H1 (cell line): ENCODE measurements at regions not wholly inside any gene's neighbourhood (a gene's known extent, or its start where the extent isn't known, plus 50 kb on each side); places are given as distances from the start of the nearest gene placed in this dataset.

Experiments
- CTCF ChIA-PET: fragments of 300-600 bp; sonication (Branson Sonifier 250); formaldehyde crosslinking; loops from one replicate; lab custom pipeline; 2021; ENCODE audit not compliant: partially characterized antibody; lab: Charles Lee
- POLR2A ChIA-PET: fragments of 300-600 bp; sonication (Branson Sonifier 250); formaldehyde crosslinking; loops from one replicate; lab custom pipeline; 2021; ENCODE audit warnings: inconsistent platforms; ENCODE audit not compliant: partially characterized antibody; lab: Charles Lee
- DNase-seq, 2 experiments: peaks; one replicate each; pipeline versions ENCODE4 v3.0.0 to v3.0.0-alpha.2; 2010 to 2022; ENCODE audit warnings: low spot score in 2 of 2, low read depth in 1 of 2, mixed read lengths in 1 of 2
- FAIRE-seq: peaks from 2 replicates; lab custom pipeline; 2011; peaks lifted over from hg19 to GRCh38; lab: Jason Lieb, UNC
- H2AFZ ChIP-seq: 2 replicates; pipeline ENCODE4 v1.8.1; 2012; ENCODE audit warnings: low read length, inconsistent platforms
- H2AK5ac ChIP-seq: 2 replicates; pipeline ENCODE4 v1.6.1; 2013; ENCODE audit warnings: low read depth, low read length
- H2BK120ac ChIP-seq: replicated peaks from 2 replicates; pipeline ENCODE3; 2013; ENCODE audit warnings: low read depth, low read length, inconsistent platforms
- H2BK12ac ChIP-seq: 2 replicates; pipeline ENCODE4 v1.6.1; 2013; ENCODE audit warnings: low read depth, low read length
- H2BK15ac ChIP-seq: 2 replicates; pipeline ENCODE4 v1.6.1; 2013; ENCODE audit warnings: low read length
- H2BK20ac ChIP-seq: 2 replicates; pipeline ENCODE4 v1.6.1; 2013; ENCODE audit warnings: low read length
- H2BK5ac ChIP-seq: 2 replicates; pipeline ENCODE4 v1.6.1; 2013; ENCODE audit warnings: low read depth, low read length
- H3K14ac ChIP-seq: 2 replicates; pipeline ENCODE4 v1.6.1; 2013; ENCODE audit warnings: inconsistent platforms; ENCODE audit not compliant: insufficient read length
- H3K18ac ChIP-seq: 2 replicates; pipeline ENCODE4 v1.6.1; 2013; ENCODE audit warnings: low read length; ENCODE audit errors: extremely low read depth
- H3K23ac ChIP-seq: 2 replicates; pipeline ENCODE4 v1.6.1; 2013; ENCODE audit warnings: inconsistent platforms; ENCODE audit not compliant: insufficient read length
- H3K23me2 ChIP-seq: 2 replicates; pipeline ENCODE4 v1.6.1; 2013; ENCODE audit warnings: low read depth, low read length
- H3K27ac ChIP-seq: 2 replicates; pipeline ENCODE4 v1.6.1; 2011; ENCODE audit warnings: low read depth, low read length, inconsistent platforms
- H3K27me3 ChIP-seq, 4 experiments: replicated peaks in 1 of 4; 1 replicate in 1 of 4; 2 replicates in 3 of 4; pipeline versions ENCODE4 v1.6.1 to v1.8.1; 2011 to 2013; ENCODE audit warnings: low read length in 3 of 4, mild to moderate bottlenecking in 3 of 4, inconsistent platforms in 2 of 4, mixed read lengths in 2 of 4, moderate library complexity in 1 of 4; ENCODE audit not compliant: control insufficient read depth in 3 of 4, insufficient read depth in 3 of 4; ENCODE audit errors: extremely low read depth in 1 of 4
- H3K36me3 ChIP-seq, 4 experiments: 2 replicates each; pipeline versions ENCODE4 v1.6.1 to v1.8.1; 2011 to 2013; ENCODE audit warnings: mild to moderate bottlenecking in 4 of 4, low read length in 3 of 4, moderate library complexity in 2 of 4, control low read depth in 1 of 4, inconsistent platforms in 1 of 4; ENCODE audit not compliant: insufficient read depth in 4 of 4, control insufficient read depth in 2 of 4
- H3K4ac ChIP-seq: replicated peaks from 2 replicates; pipeline ENCODE3; 2013; ENCODE audit warnings: low read length, low read depth, mixed read lengths, inconsistent platforms; ENCODE audit not compliant: insufficient read length
- H3K4me1 ChIP-seq, 4 experiments: replicated peaks in 1 of 4; 1 replicate in 1 of 4; 2 replicates in 3 of 4; pipeline versions ENCODE4 v1.6.1 to v1.8.1; 2011 to 2013; ENCODE audit warnings: low read length in 3 of 4, inconsistent platforms in 2 of 4, mixed read lengths in 1 of 4; ENCODE audit not compliant: insufficient read depth in 4 of 4, control insufficient read depth in 3 of 4
- H3K4me2 ChIP-seq, 2 experiments: 2 replicates each; pipeline versions ENCODE4 v1.6.1 to v1.8.1; 2011 to 2013; ENCODE audit warnings: low read depth in 2 of 2, low read length in 2 of 2, control low read depth in 1 of 2, inconsistent platforms in 1 of 2, mild to moderate bottlenecking in 1 of 2; ENCODE audit not compliant: insufficient read depth in 1 of 2
- H3K4me3 ChIP-seq, 4 experiments: fragments of 200-600, 300-600 bp in 1 of 4; sonication (generic), shearing (Covaris generic), sonication (Bioruptor Twin) in 1 of 4; 2 replicates each; pipeline versions ENCODE4 v1.5.1 to v1.8.1; 2011 to 2016; ENCODE audit warnings: low read length in 4 of 4, low read depth in 3 of 4, control low read depth in 2 of 4, inconsistent platforms in 2 of 4, mild to moderate bottlenecking in 2 of 4, mixed read lengths in 1 of 4, moderate library complexity in 1 of 4; ENCODE audit not compliant: insufficient read depth in 2 of 4; ENCODE audit errors: extremely low read depth in 1 of 4
- H3K56ac ChIP-seq: replicated peaks from 2 replicates; pipeline ENCODE3; 2013; ENCODE audit warnings: low read depth, mild to moderate bottlenecking, mixed read lengths, low read length, inconsistent platforms; ENCODE audit not compliant: insufficient read length
- H3K79me1 ChIP-seq: 2 replicates; pipeline ENCODE4 v1.6.1; 2013; ENCODE audit warnings: low read depth, low read length, control low read depth
- H3K79me2 ChIP-seq, 2 experiments: 2 replicates each; pipeline versions ENCODE4 v1.6.1 to v1.8.1; 2012 to 2013; ENCODE audit warnings: low read length in 2 of 2, mild to moderate bottlenecking in 2 of 2, inconsistent platforms in 1 of 2; ENCODE audit not compliant: insufficient read depth in 2 of 2, control insufficient read depth in 1 of 2
- H3K9ac ChIP-seq, 4 experiments: replicated peaks in 1 of 4; 1 replicate in 1 of 4; 2 replicates in 3 of 4; pipeline versions ENCODE4 v1.6.1 to v1.8.1; 2011 to 2013; ENCODE audit warnings: low read depth in 3 of 4, low read length in 3 of 4, control low read depth in 2 of 4, mild to moderate bottlenecking in 2 of 4, moderate library complexity in 2 of 4, inconsistent platforms in 1 of 4; ENCODE audit errors: extremely low read depth in 1 of 4
- H3K9me3 ChIP-seq, 2 experiments: 2 replicates each; pipeline versions ENCODE4 v1.6.1 to v1.8.1; 2012 to 2013; ENCODE audit warnings: mild to moderate bottlenecking in 2 of 2, moderate library complexity in 2 of 2, control low read depth in 1 of 2, inconsistent platforms in 1 of 2, low read depth in 1 of 2, low read length in 1 of 2, mixed read lengths in 1 of 2; ENCODE audit not compliant: insufficient read depth in 2 of 2
- H4K20me1 ChIP-seq, 2 experiments: replicated peaks in 1 of 2; 2 replicates each; pipeline versions ENCODE3 to v1.8.1; 2011 to 2013; ENCODE audit warnings: inconsistent platforms in 2 of 2, low read length in 2 of 2, mild to moderate bottlenecking in 1 of 2; ENCODE audit not compliant: insufficient read depth in 2 of 2, control insufficient read depth in 1 of 2
- H4K5ac ChIP-seq: 2 replicates; pipeline ENCODE4 v1.6.1; 2013; ENCODE audit warnings: low read length, low read depth, mixed read lengths, inconsistent platforms; ENCODE audit not compliant: insufficient read length
- H4K8ac ChIP-seq: 2 replicates; pipeline ENCODE4 v1.8.0; 2013; ENCODE audit warnings: mild to moderate bottlenecking, moderate library complexity, low read length, inconsistent platforms; ENCODE audit not compliant: insufficient read depth; ENCODE audit errors: extremely low read depth
- H4K91ac ChIP-seq: replicated peaks from 2 replicates; pipeline ENCODE3; 2013; ENCODE audit warnings: low read length, mixed read lengths, inconsistent platforms; ENCODE audit not compliant: insufficient read length
- CEBPB ChIP-seq: IDR thresholded peaks from 2 replicates; pipeline ENCODE4 v1.6.1; 2012; ENCODE audit warnings: low read depth, low read length
- MAFK ChIP-seq: IDR thresholded peaks from 2 replicates; pipeline ENCODE4 v1.6.1; 2012; ENCODE audit warnings: low read depth, mild to moderate bottlenecking, improper control_type of control experiment, low read length
- POU5F1 ChIP-seq: IDR thresholded peaks from 2 replicates; pipeline ENCODE4 v1.6.1; 2011; ENCODE audit warnings: low read depth, mild to moderate bottlenecking, low read length, moderate library complexity
- RAD21 ChIP-seq, 2 experiments: IDR thresholded peaks in 1 of 2; conservative IDR thresholded peaks in 1 of 2; 2 replicates each; pipeline ENCODE4 v1.6.1; 2011; ENCODE audit warnings: low read depth in 2 of 2, low read length in 2 of 2, improper control_type of control experiment in 1 of 2, inconsistent platforms in 1 of 2, mild to moderate bottlenecking in 1 of 2, moderate library complexity in 1 of 2
- WGBS, 2 experiments: shearing (Covaris generic) in 1 of 2; methylation state at CpG; one replicate each; pipeline versions ENCODE4 v1.1.6 to v1.1.7; 2013 to 2015; ENCODE audit warnings: low lambda C conversion rate in 2 of 2, mixed read lengths in 2 of 2, inconsistent platforms in 1 of 2, low coverage in 1 of 2, missing lambda C conversion rate in 1 of 2; ENCODE audit not compliant: insufficient replicate concordance in 2 of 2, insufficient coverage in 1 of 2, insufficient read length in 1 of 2; ENCODE audit errors: extremely low coverage in 1 of 2, missing lambda C conversion rate in 1 of 2; 5-methylcytosine and 5-hydroxymethylcytosine counted together
- TF ChIP-seq, protein P1 (sequence below): IDR thresholded peaks from 2 replicates; pipeline ENCODE4 v1.6.1; 2012; ENCODE audit warnings: low read length, inconsistent platforms

GRCh38 chrX:15098505-15098904, 171.4 kb downstream of the ASB9 start:
- H3K9me3 ChIP-seq = no peaks in the 10 kb centered on the region
- H3K27ac ChIP-seq = no peak overlapping the region
- H4K91ac ChIP-seq = no peak overlapping the region
- H2BK5ac ChIP-seq = no peak overlapping the region
- no peaks in the 10 kb centered on the region for H3K79me2 ChIP-seq
- H3K14ac ChIP-seq = no peak overlapping the region
- no peak overlapping the region for H2BK120ac ChIP-seq
- H2BK20ac ChIP-seq = no peak overlapping the region
- H3K4me1 ChIP-seq = no peaks in the 10 kb centered on the region
- H3K4me2 ChIP-seq = no peak overlapping the region
- H4K8ac ChIP-seq = no peak overlapping the region
- TF ChIP-seq POU5F1 = no peak
- no peak for TF ChIP-seq MAFK
- no peak for TF ChIP-seq RAD21 (IDR thresholded peaks at IDR 0.05 in 1 of 2, conservative IDR thresholded peaks at IDR 0.05 in 1 of 2; ENCODE audit: low read depth in 2 of 2, low read length in 2 of 2)
- no peak for TF ChIP-seq CEBPB
- TF ChIP-seq, protein P1, sequence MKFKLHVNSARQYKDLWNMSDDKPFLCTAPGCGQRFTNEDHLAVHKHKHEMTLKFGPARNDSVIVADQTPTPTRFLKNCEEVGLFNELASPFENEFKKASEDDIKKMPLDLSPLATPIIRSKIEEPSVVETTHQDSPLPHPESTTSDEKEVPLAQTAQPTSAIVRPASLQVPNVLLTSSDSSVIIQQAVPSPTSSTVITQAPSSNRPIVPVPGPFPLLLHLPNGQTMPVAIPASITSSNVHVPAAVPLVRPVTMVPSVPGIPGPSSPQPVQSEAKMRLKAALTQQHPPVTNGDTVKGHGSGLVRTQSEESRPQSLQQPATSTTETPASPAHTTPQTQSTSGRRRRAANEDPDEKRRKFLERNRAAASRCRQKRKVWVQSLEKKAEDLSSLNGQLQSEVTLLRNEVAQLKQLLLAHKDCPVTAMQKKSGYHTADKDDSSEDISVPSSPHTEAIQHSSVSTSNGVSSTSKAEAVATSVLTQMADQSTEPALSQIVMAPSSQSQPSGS = no peak
- H3K27me3 ChIP-seq = no peaks in the 10 kb centered on the region
- H4K5ac ChIP-seq = no peak overlapping the region
- no peak overlapping the region for H2AFZ ChIP-seq
- H2BK12ac ChIP-seq = no peak overlapping the region
- no peak overlapping the region for H3K56ac ChIP-seq
- H3K4me3 ChIP-seq = no peak overlapping the region
- WGBS, 2 experiments = 75% methylated on average over 2 of the region's 2 CpGs; no CpG with 5 or more reads in 1 of the 2 experiments
- CTCF ChIA-PET = no interaction called here
- no peak for FAIRE-seq
- no peak overlapping the region for H2AK5ac ChIP-seq
- no peak overlapping the region for H3K4ac ChIP-seq
- H3K23ac ChIP-seq = no peak overlapping the region
- H3K9ac ChIP-seq = no peak overlapping the region
- no peak overlapping the region for H3K18ac ChIP-seq
- no peaks in the 10 kb centered on the region for H4K20me1 ChIP-seq
- no peak overlapping the region for H2BK15ac ChIP-seq
- POLR2A ChIA-PET = no interaction called here
- H3K23me2 ChIP-seq = no peaks in the 10 kb centered on the region
- DNase-seq = no peak
- no peaks in the 10 kb centered on the region for H3K79me1 ChIP-seq
- H3K36me3 ChIP-seq = no peaks in the 10 kb centered on the region
